H9 (cell line): ENCODE measurements at regions not wholly inside any gene's neighbourhood (a gene's known extent, or its start where the extent isn't known, plus 50 kb on each side); places are given as distances from the start of the nearest gene placed in this dataset.

Experiments
- DNase-seq: peaks from one replicate; pipeline ENCODE4 v3.0.0-alpha.2; 2017
- H2AFZ ChIP-seq: one replicate; pipeline ENCODE4 v1.6.1; 2013; ENCODE audit warnings: mild to moderate bottlenecking, low read length, control low read depth, moderate library complexity
- H2AK5ac ChIP-seq: 2 replicates; pipeline ENCODE4 v1.6.1; 2013; ENCODE audit warnings: low read length, control low read depth, mixed read lengths; ENCODE audit not compliant: insufficient read length
- H2BK120ac ChIP-seq: one replicate; pipeline ENCODE4 v1.6.1; 2013; ENCODE audit warnings: low read depth, mild to moderate bottlenecking, low read length, control low read depth, inconsistent platforms; ENCODE audit not compliant: poor library complexity, severe bottlenecking
- H2BK12ac ChIP-seq: 2 replicates; pipeline ENCODE4 v1.6.1; 2013; ENCODE audit warnings: low read length, control low read depth, mixed read lengths, low read depth; ENCODE audit not compliant: insufficient read length
- H2BK15ac ChIP-seq: 2 replicates; pipeline ENCODE4 v1.6.1; 2013; ENCODE audit warnings: low read depth, low read length, control low read depth
- H2BK20ac ChIP-seq: one replicate; pipeline ENCODE4 v1.6.1; 2013; ENCODE audit warnings: low read depth, mild to moderate bottlenecking, low read length, control low read depth, inconsistent platforms; ENCODE audit not compliant: poor library complexity, severe bottlenecking
- H2BK5ac ChIP-seq: 2 replicates; pipeline ENCODE4 v1.6.1; 2013; ENCODE audit warnings: low read length, control low read depth, mixed read lengths; ENCODE audit not compliant: insufficient read length
- H3K14ac ChIP-seq: 2 replicates; pipeline ENCODE4 v1.6.1; 2013; ENCODE audit warnings: low read length, control low read depth; ENCODE audit not compliant: insufficient read depth
- H3K18ac ChIP-seq: 2 replicates; pipeline ENCODE4 v1.6.1; 2013; ENCODE audit warnings: low read depth, mild to moderate bottlenecking, mixed read lengths, low read length, control low read depth; ENCODE audit not compliant: insufficient read length
- H3K23ac ChIP-seq: 2 replicates; pipeline ENCODE4 v1.6.1; 2013; ENCODE audit warnings: low read length, control low read depth, mixed read lengths, low read depth; ENCODE audit not compliant: insufficient read length
- H3K23me2 ChIP-seq: 2 replicates; pipeline ENCODE4 v1.6.1; 2013; ENCODE audit warnings: low read depth, mild to moderate bottlenecking, mixed read lengths, low read length, control low read depth; ENCODE audit not compliant: insufficient read length, poor library complexity, severe bottlenecking
- H3K27ac ChIP-seq: 2 replicates; pipeline ENCODE4 v1.5.1; 2013; ENCODE audit warnings: low read length, control low read depth, mixed read lengths, low read depth; ENCODE audit not compliant: insufficient read length
- H3K27me3 ChIP-seq: 2 replicates; pipeline ENCODE4 v1.6.1; 2013; ENCODE audit warnings: low read length, control low read depth, inconsistent platforms; ENCODE audit not compliant: insufficient read depth
- H3K4ac ChIP-seq: 2 replicates; pipeline ENCODE4 v1.6.1; 2013; ENCODE audit warnings: low read depth, mild to moderate bottlenecking, control low read depth, inconsistent platforms, low read length, moderate library complexity
- H3K4me1 ChIP-seq: 2 replicates; pipeline ENCODE4 v1.6.1; 2013; ENCODE audit warnings: low read length, control low read depth, inconsistent platforms; ENCODE audit not compliant: insufficient read depth
- H3K4me2 ChIP-seq: 2 replicates; pipeline ENCODE4 v1.6.1; 2013; ENCODE audit warnings: low read length, control low read depth, mixed read lengths; ENCODE audit not compliant: insufficient read length, insufficient read depth
- H3K56ac ChIP-seq: 2 replicates; pipeline ENCODE4 v1.6.1; 2013; ENCODE audit warnings: low read depth, mild to moderate bottlenecking, mixed read lengths, low read length, control low read depth; ENCODE audit not compliant: insufficient read length
- H3K79me1 ChIP-seq: 2 replicates; pipeline ENCODE4 v1.6.1; 2013; ENCODE audit warnings: low read depth, mild to moderate bottlenecking, moderate library complexity, low read length, control low read depth, inconsistent platforms; ENCODE audit not compliant: insufficient read depth, poor library complexity, severe bottlenecking
- H3K79me2 ChIP-seq: 2 replicates; pipeline ENCODE4 v1.6.1; 2013; ENCODE audit warnings: low read length, control low read depth, inconsistent platforms; ENCODE audit not compliant: insufficient read depth
- H3K9ac ChIP-seq: 2 replicates; pipeline ENCODE4 v1.6.1; 2013; ENCODE audit warnings: low read length, control low read depth, mixed read lengths; ENCODE audit not compliant: insufficient read length; ENCODE audit errors: extremely low read depth
- H3K9me3 ChIP-seq: one replicate; pipeline ENCODE4 v1.6.1; 2013; ENCODE audit warnings: low read depth, low read length, inconsistent platforms; ENCODE audit not compliant: control insufficient read depth
- H3T11ph ChIP-seq: one replicate; pipeline ENCODE4 v1.6.1; 2013; ENCODE audit warnings: mild to moderate bottlenecking, low read length, control low read depth, inconsistent platforms
- H4K20me1 ChIP-seq: one replicate; pipeline ENCODE4 v1.6.1; 2013; ENCODE audit not compliant: control insufficient read depth, insufficient read length, insufficient read depth
- H4K5ac ChIP-seq: 2 replicates; pipeline ENCODE4 v1.6.1; 2013; ENCODE audit warnings: low read depth, mild to moderate bottlenecking, mixed read lengths, low read length, control low read depth; ENCODE audit not compliant: insufficient read length
- H4K8ac ChIP-seq: replicated peaks from 2 replicates; pipeline ENCODE4 v1.6.1; 2013; ENCODE audit warnings: low read length, control low read depth, mixed read lengths, low read depth; ENCODE audit not compliant: insufficient read length
- H4K91ac ChIP-seq: 2 replicates; pipeline ENCODE4 v1.6.1; 2013; ENCODE audit warnings: low read depth, mild to moderate bottlenecking, moderate library complexity, mixed read lengths, low read length, control low read depth; ENCODE audit not compliant: insufficient read length
- H3K27ac Mint-ChIP-seq, 3 experiments: 2 replicates in 2 of 3; 3 replicates in 1 of 3; pipeline ENCODE4 v1.8.0; 2020 to 2021; ENCODE audit warnings: mixed read lengths in 3 of 3, mild to moderate bottlenecking in 1 of 3, moderate library complexity in 1 of 3
- H3K27me3 Mint-ChIP-seq: 2 replicates; pipeline ENCODE4 v1.8.0; 2021; ENCODE audit warnings: low read depth, mild to moderate bottlenecking, moderate library complexity, mixed read lengths
- H3K36me3 Mint-ChIP-seq, 3 experiments: 2 replicates in 2 of 3; 3 replicates in 1 of 3; pipeline ENCODE4 v1.8.0; 2020 to 2021; ENCODE audit warnings: low read depth in 3 of 3, mixed read lengths in 3 of 3; ENCODE audit not compliant: insufficient read depth in 1 of 3
- H3K4me1 Mint-ChIP-seq, 2 experiments: 2 replicates each; pipeline ENCODE4 v1.8.0; 2020; ENCODE audit warnings: mixed read lengths in 2 of 2
- H3K4me3 Mint-ChIP-seq, 2 experiments: 2 replicates in 1 of 2; 3 replicates in 1 of 2; pipeline ENCODE4 v1.8.0; 2020 to 2021; ENCODE audit warnings: mild to moderate bottlenecking in 2 of 2, mixed read lengths in 2 of 2, moderate library complexity in 1 of 2
- H3K9me3 Mint-ChIP-seq, 2 experiments: 2 replicates in 1 of 2; 3 replicates in 1 of 2; pipeline ENCODE4 v1.8.0; 2020; ENCODE audit warnings: mild to moderate bottlenecking in 2 of 2, mixed read lengths in 2 of 2, moderate library complexity in 1 of 2
- WGBS: extraction: QIAGEN DNeasy Blood & Tissue Kit; methylation state at CpG from one replicate; pipeline ENCODE4 v1.1.7; 2013; ENCODE audit warnings: missing lambda C conversion rate, low lambda C conversion rate, mixed read lengths; ENCODE audit not compliant: insufficient read length; ENCODE audit errors: extremely low coverage; 5-methylcytosine and 5-hydroxymethylcytosine counted together
- TF ChIP-seq, protein P1 (sequence below): fragments of 200-600 bp; sonication (generic); conservative IDR thresholded peaks from 3 replicates; pipeline ENCODE4 v1.8.0; 2021; ENCODE audit warnings: antibody characterized with exemption, mild to moderate bottlenecking

GRCh38 chr2:64268330-64269048 lies 124.3 kb upstream of the PELI1 start:
- Histone ChIP-seq H3K23me2 (no peaks in the 10 kb centered on the region), H4K91ac (no peak overlapping the region), H2BK5ac (no peak overlapping the region), H3K23ac (no peak overlapping the region), H2AK5ac (no peak overlapping the region), H3K79me1 (no peaks in the 10 kb centered on the region), H4K5ac (no peak overlapping the region), H2AFZ (no peak overlapping the region), H3K14ac (no peak overlapping the region), H3K27ac (peak overlapping the region; percentile 66), H3K9me3 (no peaks in the 10 kb centered on the region), H2BK15ac (no peak overlapping the region), H3K18ac (no peak overlapping the region), H3K27me3 (no peaks in the 10 kb centered on the region), H3K9ac (no peak overlapping the region), H3K56ac (no peak overlapping the region), H3K4ac (no peak overlapping the region), H4K8ac (no peak overlapping the region), H3K4me1 (peaks cover 28% of the 10 kb centered on the region), H3T11ph (no peak overlapping the region), H2BK20ac (no peak overlapping the region), H2BK120ac (no peak overlapping the region), H2BK12ac (no peak overlapping the region), H4K20me1 (peaks cover 2% of the 10 kb centered on the region), H3K79me2 (no peaks in the 10 kb centered on the region), H3K4me2 (no peak overlapping the region)
- Mint-ChIP-seq H3K27ac (no peak overlapping the region), H3K9me3 (peaks cover 5% of the 10 kb centered on the region in 2 experiments; a peak in 4 of 5 replicates), H3K36me3 (peaks cover 20 to 45% (median 35%) of the 10 kb centered on the region in 3 experiments), H3K4me1 (peaks cover 71 to 87% of the 10 kb centered on the region in 2 experiments), H3K27me3 (no peaks in the 10 kb centered on the region; the same call in 1 of the 2 replicates), H3K4me3 (no peak overlapping the region)
- TF ChIP-seq, protein P1, sequence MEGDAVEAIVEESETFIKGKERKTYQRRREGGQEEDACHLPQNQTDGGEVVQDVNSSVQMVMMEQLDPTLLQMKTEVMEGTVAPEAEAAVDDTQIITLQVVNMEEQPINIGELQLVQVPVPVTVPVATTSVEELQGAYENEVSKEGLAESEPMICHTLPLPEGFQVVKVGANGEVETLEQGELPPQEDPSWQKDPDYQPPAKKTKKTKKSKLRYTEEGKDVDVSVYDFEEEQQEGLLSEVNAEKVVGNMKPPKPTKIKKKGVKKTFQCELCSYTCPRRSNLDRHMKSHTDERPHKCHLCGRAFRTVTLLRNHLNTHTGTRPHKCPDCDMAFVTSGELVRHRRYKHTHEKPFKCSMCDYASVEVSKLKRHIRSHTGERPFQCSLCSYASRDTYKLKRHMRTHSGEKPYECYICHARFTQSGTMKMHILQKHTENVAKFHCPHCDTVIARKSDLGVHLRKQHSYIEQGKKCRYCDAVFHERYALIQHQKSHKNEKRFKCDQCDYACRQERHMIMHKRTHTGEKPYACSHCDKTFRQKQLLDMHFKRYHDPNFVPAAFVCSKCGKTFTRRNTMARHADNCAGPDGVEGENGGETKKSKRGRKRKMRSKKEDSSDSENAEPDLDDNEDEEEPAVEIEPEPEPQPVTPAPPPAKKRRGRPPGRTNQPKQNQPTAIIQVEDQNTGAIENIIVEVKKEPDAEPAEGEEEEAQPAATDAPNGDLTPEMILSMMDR = no peak
- no CpG with 5 or more reads among the region's 9 CpGs for WGBS
- no peak for DNase-seq
